GM18951 (cell line): ENCODE measurements at regions not wholly inside any gene's neighbourhood (a gene's known extent, or its start where the extent isn't known, plus 50 kb on each side); places are given as distances from the start of the nearest gene placed in this dataset.

ENCODE experiments used
- POLR2A ChIP-seq: IDR thresholded peaks from 4 replicates; pipeline ENCODE4 v1.6.1; 2011; ENCODE audit warnings: mild to moderate bottlenecking; ENCODE audit not compliant: insufficient read length, insufficient read depth; ENCODE audit errors: extremely low read depth
- in situ Hi-C: fragments of 300-500 bp; cut with MboI; formaldehyde crosslinking; loops from one replicate; pipeline ENCODE4 v1.12.0; 2022; ENCODE audit warnings: low sequenced_read_pairs, mixed read lengths, inconsistent platforms; ENCODE audit not compliant: unreplicated experiment

- in situ Hi-C loops: no loop called here
- TF ChIP-seq POLR2A: no peak
Measured at GRCh38 chr11:111019871-111020670, 225.5 kb upstream of the POU2AF2 start.

GRCh38 chr11:111019451-111019850, 226.1 kb upstream of the POU2AF2 start:
- in situ Hi-C loops: no loop called here
- TF ChIP-seq POLR2A: no peak

GRCh38 chr11:111018566-111018965, 227.0 kb upstream of the POU2AF2 start:
- no peak for TF ChIP-seq POLR2A
- in situ Hi-C loops: no loop called here

- in situ Hi-C loops: no loop called here
- TF ChIP-seq POLR2A: no peak
Measured at GRCh38 chr11:111012491-111012890, 233.0 kb upstream of the POU2AF2 start.

GRCh38 chr11:111011275-111011594, 234.3 kb upstream of the POU2AF2 start:
- in situ Hi-C loops: no loop called here
- no peak for TF ChIP-seq POLR2A

- no peak for TF ChIP-seq POLR2A
- in situ Hi-C loops: no loop called here
Measured at GRCh38 chr11:111010391-111011274, 234.9 kb upstream of the POU2AF2 start.

GRCh38 chr11:111006227-111006626, 239.3 kb upstream of the POU2AF2 start:
- in situ Hi-C loops: no loop called here
- TF ChIP-seq POLR2A: no peak

GRCh38 chr11:111001986-111002611, 243.4 kb upstream of the POU2AF2 start:
- no peak for TF ChIP-seq POLR2A
- in situ Hi-C loops: no loop called here

- in situ Hi-C loops: no loop called here
- no peak for TF ChIP-seq POLR2A
Measured at GRCh38 chr11:111001081-111001430, 244.5 kb upstream of the POU2AF2 start.

- no peak for TF ChIP-seq POLR2A
- in situ Hi-C loops: no loop called here
Measured at GRCh38 chr11:111000400-111001080, 245.0 kb upstream of the POU2AF2 start.

- in situ Hi-C loops: no loop called here
- no peak for TF ChIP-seq POLR2A
Measured at GRCh38 chr11:110992481-110992880, 253.0 kb upstream of the POU2AF2 start.

GRCh38 chr11:110991661-110992355, 253.7 kb upstream of the POU2AF2 start:
- TF ChIP-seq POLR2A: no peak
- in situ Hi-C loops: no loop called here
